ENCODE measurements at regions not wholly inside any gene's neighbourhood (a gene's known extent, or its start where the extent isn't known, plus 50 kb on each side); places are given as distances from the start of the nearest gene placed in this dataset.
"Not testable (repeated sequence)": the region's sequence is repeated elsewhere in the genome, so short reads cannot be mapped to it uniquely, and the experiment has no call there.

DNA sequence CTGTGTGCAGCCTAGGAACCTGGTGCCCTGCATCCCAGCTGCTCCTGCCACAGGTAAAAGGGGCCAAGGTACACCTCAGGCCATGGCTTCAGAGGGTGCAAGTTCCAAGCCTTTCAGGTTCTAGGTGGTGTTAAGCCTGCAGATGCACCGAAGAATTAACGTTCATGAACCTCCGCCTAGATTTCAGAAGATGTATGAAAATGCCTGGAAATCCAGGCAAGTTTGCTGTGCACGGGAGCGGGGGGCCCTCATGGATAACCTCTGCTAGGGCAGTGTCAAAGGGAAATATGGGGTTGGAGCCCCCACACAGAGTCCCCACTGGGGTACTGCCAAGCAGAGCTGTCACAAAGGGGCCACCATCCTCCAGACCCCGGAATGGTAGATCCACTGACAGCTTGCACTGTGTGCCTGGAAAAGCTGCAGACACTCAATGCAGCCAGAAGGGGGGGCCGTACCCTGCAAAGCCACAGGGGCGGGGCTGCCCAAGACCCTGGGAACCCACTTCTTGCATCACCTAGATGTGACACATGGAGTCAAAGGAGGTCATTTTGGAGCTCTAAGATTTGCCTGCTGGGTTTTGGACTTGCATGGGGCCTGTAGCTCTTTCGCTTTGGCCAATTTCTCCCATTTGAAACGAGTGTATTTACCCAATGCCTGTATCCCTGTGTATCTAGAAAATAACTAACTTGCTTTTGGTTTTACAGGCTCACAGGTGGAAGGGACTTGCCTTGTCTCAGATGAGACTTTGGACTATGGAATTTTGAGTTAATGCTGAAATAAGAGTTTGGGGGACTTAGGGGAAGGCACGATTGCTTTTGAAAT, 145.2 kb upstream of the C1QTNF3 start:
- H3K4me3 ChIP-seq (ENCODE audit: low read depth, low read length): not testable (repeated sequence)

DNA sequence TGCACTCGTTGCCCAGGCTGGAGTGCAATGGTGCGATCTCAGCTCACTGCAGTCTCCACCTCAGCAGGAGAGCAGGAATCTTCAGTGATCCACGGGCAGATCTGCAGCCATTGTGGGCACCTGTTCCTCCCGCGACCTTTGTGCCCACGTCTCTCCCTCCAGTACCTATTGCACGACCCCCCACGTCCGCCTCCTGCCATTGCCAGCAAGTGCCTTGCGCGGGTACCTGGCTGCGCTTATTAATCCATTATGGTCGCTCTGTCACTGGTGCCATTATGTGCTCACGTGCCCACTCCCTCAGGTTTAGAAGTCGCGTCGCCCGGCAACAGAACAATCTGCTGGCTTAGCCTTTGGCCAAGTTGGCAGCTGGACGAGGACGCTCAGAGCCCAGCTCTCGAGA, 146.2 kb upstream of the C1QTNF3 start:
- H3K4me3 ChIP-seq (ENCODE audit: low read depth, low read length): not testable (repeated sequence)

DNA sequence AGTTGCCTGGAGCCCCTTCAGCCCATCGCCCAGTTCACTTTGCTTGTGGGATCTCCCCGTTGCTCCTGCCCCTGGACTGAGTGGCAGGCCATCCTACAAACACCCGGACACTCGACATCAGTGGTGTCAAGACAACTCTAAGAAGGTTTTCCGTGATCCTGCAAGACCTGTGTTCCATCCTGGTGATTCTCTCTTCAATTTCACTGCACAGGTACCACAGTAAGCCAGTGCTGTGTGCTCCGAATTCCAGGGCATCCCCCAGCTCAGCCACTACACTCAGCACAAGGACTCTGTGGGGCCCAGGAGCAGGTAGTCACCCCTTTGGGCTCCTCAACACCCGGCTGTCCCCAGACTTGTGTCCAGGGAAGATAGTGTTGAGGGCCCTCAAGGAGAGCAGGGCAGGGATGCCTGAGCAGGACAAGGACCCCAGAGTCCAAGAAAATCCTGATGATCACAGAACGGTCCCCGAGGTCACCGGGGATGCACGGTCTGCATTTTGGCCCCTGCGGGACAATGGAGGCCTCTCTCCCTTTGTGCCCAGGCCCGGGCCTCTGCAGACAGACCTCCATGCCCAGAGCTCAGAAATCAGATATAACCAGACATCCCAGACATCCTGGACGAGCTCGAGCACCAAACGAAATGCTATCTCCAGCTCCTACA, 146.9 kb upstream of the C1QTNF3 start:
- not testable (repeated sequence) for H3K4me3 ChIP-seq (ENCODE audit: low read depth, low read length)

DNA sequence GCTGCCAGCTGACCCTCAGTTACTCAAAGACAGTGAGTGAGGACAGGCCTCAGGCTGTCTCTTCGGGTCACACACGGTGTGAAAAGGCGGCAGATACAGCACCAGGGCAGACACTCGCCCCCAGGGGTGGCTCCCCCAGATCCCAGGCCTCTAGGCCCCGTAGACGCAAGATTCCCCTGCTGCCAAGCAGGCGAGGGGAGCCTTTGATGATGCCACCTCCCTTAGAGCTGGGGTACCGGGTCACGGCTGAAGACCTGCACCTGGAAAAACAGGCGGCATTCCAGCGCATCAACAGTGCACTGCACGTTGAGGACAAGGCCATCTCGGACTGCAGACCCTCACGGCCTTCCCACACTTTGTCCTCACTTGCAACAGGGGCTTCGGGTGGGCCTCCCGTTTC, 147.5 kb upstream of the C1QTNF3 start:
- H3K4me3 ChIP-seq (ENCODE audit: low read depth, low read length): not testable (repeated sequence)

DNA sequence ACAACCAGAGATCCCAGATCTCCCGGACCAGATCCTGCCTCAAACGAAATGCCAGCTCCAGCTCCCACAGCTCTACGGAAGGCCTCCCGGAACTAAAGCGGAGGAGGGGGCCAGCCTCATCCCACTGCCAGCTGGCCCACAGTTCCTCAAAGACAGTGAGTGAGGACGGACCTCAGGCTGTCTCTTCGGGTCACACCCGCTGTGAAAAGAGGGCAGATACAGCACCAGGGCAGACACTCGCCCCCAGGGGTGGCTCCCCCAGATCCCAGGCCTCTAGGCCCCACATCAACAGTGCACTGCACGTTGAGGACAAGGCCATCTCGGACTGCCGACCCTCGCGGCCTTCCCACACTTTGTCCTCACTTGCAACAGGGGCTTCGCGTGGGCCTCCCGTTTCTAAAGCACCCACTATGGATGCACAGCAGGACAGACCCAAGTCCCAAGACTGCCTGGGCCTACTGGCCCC, 148.3 kb upstream of the C1QTNF3 start:
- H3K4me3 ChIP-seq (ENCODE audit: low read depth, low read length): not testable (repeated sequence)

DNA sequence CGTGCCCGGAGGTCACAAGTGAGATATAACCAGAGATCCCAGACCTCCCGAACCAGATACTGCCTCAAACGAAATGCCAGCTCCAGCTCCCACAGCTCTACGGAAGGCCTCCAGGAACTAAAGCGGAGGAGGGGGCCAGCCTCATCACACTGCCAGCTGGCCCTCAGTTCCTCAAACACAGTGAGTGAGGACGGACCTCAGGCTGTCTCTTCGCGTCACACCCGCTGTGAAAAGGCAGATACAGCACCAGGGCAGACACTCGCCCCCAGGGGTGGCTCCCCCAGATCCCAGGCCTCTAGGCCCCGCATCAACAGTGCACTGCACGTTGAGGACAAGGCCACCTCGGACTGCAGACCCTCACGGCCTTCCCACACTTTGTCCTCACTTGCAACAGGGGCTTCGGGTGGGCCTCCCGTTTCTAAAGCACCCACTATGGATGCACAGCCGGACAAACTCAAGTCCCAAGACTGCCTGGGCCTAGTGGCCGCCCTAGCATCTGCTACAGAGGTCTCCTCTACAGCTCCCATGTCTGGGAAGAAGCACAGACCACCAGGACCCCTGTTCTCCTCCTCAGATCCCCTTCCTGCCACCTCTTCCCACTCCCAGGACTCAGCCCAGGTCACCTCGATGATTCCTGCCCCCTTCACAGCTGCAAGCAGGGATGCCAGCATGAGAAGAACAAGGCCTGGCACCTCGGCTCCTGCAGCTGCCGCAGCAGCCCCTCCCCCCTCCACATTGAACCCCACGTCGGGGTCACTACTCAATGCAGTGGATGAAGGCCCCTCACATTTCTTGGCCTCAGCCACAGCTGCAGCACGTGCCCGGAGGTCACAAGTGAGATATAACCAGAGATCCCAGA, 149.3 kb upstream of the C1QTNF3 start:
- not testable (repeated sequence) for H3K4me3 ChIP-seq (ENCODE audit: low read depth, low read length)

DNA sequence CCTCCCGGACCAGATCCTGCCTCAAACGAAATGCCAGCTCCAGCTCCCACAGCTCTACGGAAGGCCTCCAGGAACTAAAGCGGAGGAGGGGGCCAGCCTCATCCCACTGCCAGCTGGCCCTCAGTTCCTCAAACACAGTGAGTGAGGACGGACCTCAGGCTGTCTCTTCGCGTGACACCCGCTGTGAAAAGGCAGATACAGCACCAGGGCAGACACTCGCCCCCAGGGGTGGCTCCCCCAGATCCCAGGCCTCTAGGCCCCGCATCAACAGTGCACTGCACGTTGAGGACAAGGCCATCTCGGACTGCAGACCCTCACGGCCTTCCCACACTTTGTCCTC, 149.9 kb upstream of the C1QTNF3 start:
- not testable (repeated sequence) for H3K4me3 ChIP-seq (ENCODE audit: low read depth, low read length)

DNA sequence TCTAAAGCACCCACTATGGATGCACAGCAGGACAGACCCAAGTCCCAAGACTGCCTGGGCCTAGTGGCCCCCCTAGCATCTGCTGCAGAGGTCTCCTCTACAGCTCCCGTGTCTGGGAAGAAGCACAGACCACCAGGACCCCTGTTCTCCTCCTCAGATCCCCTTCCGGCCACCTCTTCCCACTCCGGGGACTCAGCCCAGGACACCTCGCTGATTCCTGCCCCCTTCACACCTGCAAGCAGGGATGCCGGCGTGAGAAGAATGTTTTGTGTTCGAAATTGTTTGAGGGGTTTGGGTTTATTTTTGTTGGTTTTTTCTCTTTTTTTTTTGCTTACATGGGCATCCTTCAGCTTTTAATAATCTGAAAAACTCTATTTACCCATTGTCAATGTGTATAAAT, 150.3 kb upstream of the C1QTNF3 start:
- not testable (repeated sequence) for H3K4me3 ChIP-seq (ENCODE audit: low read depth, low read length)

DNA sequence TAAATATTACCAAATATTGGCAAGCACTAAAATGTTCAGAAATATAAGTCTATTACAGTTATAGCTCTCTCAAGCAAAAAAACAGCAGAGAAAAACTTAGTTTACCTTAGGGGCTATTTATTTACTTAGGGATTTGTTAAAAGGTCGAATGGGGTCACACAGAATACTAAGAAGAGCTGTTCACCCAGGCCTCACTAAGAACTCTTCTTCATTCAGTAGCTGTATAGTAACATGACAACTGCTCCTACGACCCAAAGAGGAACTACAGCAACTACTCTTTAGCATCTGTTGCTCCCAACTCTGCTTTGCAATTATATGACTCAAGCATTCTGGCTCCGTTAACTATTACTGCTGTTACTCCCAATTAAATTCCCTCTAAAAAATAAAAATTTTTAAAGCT, 150.8 kb upstream of the C1QTNF3 start:
- not testable (repeated sequence) for H3K4me3 ChIP-seq (ENCODE audit: low read depth, low read length)

DNA sequence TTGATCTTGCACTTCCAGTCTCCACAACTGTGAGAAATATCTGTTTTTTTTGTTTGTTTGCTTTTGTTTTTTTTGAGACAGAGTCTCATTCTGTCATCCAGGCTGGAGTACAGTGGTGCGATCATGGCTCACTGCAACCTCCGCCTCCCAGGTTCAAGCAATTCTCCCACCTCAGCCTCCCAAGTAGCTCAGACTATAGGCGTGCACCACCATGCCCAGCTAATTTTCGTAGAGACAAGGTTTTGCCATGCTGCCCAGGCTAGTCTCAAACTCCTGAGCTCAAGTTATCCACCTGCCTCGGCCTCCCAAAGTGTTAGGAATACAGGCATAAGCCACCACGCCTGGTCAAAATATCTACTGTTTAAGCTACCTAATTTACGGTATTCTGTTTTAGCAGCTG, 153.1 kb upstream of the C1QTNF3 start:
- not testable (repeated sequence) for H3K4me3 ChIP-seq (ENCODE audit: low read depth, low read length)

DNA sequence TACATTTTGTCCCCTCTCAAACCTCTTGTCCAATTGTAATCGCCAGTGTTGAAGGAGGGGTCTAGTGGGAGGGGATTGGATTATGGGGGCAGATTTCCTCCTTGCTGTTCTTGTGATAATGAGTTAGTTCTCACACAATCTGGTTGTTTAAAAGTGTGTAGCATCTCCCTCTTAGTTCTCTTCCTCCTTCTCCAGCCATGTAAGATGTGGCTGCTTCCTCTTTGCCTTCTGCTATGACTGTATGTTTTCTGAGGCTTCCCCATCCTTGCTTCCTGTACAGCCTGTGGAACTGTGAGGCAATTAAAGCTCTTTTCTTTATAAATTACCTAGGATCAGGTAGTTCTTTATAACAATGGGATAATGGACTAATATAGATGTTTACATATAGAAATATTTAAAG, 162.3 kb upstream of the C1QTNF3 start:
- not testable (repeated sequence) for H3K4me3 ChIP-seq (ENCODE audit: low read depth, low read length)

DNA sequence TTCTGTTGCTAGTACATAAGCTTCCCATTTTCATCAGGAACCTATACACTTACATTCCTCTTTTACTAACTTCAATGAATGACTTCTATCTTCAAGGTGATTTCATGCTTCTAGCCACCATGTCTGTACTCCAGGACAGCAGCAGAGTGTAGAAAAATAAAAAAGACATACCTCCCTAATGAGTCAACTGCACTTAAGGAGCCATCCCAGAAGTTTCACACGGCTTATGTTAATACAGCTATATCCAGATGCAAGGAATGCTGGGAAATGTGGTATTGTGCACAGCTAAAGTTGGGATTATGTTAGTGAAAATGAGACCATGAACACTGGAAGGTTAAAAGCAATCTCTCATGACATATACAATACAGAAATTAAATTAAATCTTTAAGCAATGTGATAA, 174.4 kb upstream of the C1QTNF3 start:
- H3K4me3 ChIP-seq (ENCODE audit: low read depth, low read length): not testable (repeated sequence)

DNA sequence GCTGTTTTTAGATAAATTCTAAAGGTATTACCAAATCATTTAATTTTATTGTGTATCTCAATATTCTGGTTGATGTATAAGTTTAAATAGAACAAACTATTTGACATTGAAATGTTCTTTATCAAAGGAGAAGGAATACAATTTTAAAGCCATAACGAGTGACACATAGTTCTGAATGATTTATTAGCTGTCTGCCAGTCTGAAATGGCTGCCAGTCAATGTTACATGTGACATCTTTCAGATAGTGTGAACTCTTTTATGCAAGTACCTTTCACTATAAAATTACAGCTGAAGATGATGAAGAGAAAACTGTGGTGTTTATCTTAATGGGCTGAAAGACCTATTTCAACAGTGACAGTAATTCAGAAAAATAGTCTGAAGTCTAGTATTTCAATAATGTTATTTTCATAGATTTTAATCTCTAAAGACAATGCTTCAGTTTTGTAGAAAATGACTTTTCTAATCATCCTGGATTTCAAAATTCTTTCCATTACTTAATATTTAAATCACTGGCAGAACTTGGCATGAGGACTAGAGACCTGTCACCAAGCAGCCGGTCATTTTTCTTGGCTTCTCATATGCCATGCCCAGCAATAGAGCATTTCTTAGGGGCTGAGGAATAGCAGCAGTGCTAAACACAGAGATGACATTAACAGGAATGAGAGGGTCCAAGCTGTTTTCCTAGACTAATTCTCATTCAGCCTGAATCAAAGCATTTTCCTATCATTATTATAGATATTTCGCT, 178.5 kb upstream of the C1QTNF3 start:
- H3K4me3 ChIP-seq (ENCODE audit: low read depth, low read length): not testable (repeated sequence)

DNA sequence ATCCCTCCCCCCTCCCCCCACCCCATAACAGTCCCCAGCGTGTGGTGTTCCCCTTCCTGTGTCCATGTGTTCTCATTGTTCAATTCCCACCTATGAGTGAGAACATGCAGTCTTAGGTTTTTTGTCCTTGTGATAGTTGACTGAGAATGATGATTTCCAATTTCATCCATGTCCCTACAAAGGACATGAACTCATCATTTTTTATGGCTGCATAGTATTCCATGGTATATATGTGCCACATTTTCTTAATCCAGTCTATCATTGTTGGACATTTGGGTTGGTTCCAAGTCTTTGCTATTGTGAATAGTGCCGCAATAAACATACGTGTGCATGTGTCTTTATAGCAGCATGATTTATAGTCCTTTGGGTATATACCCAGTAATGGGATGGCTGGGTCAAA, 180.1 kb upstream of the C1QTNF3 start:
- H3K4me3 ChIP-seq (ENCODE audit: low read depth, low read length): not testable (repeated sequence)

DNA sequence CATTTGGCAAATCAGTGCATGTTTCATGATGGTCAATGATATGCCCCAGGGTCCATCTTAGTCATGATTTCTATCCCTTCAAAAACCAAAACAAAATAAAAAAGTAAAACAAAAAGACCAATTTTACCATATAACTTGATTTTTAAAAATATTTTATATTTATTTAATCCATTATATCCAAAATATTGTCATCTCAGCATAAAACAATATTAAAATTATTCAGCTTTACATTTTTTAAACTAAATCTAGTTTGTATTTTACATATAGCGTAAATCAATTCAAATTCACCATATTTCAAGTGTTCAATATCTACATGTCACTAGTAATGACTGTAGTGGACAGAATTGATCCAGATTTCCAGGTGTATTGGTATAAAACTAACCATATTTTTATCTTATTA, 187.4 kb upstream of the C1QTNF3 start:
- not testable (repeated sequence) for H3K4me3 ChIP-seq (ENCODE audit: low read depth, low read length)

DNA sequence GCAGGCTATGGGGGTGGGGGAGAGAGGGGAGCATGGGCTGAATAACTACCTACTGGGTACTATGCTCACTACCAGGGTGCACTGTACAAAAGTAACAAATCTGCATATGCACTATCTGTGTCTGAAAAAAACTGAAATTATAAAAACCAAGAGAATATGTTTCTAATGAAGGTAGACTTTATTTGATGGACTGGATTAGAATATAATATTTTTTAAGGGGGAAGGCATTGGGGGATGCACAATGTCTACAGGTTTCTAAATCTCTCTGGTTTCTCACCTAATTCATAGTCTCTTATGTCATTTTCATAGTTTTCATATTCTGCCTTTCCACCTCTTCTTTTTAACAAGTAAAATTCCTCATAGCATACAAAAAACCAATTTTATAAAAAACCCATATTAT, 200.8 kb upstream of the C1QTNF3 start:
- peak overlapping the region; percentile 27 for H3K4me3 ChIP-seq (ENCODE audit: low read depth, low read length)

DNA sequence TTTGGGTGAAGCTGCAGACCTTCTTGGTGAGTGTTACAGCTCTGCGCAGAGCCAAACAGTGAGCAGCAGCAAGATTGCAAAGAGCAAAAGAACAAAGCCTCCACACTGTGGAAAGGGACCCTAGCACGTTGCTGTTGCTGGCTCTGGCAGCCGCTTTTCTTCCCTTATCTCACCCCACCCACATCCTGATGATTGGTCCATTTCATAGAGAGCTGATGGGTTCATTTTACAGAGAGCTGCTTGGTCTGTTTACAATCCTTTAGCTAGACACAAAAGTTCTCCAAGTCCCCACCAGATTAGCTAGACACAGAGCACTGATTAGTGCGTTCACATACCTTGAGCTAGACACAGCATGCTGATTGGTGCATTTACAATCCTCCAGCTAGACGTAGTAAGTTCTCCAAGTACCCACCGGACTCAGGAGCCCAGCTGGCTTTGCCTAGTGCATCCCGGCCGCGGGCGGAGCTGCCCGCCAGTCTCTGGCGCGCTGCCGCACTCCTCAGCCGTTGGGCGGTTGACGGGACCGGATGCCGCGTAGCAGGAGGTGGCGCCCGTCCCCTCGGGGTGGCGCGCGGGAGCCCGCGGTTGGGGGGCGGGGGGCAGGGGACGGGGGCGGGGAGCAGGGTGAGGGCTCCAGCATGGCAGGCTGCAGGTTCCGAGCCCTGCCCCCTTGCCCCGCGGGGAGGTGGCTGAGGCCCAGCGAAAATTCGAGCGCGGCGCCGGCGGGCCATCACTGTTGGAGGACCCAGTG, 201.4 kb upstream of the C1QTNF3 start:
- H3K4me3 ChIP-seq (ENCODE audit: low read depth, low read length): peak overlapping the region; percentile 27

DNA sequence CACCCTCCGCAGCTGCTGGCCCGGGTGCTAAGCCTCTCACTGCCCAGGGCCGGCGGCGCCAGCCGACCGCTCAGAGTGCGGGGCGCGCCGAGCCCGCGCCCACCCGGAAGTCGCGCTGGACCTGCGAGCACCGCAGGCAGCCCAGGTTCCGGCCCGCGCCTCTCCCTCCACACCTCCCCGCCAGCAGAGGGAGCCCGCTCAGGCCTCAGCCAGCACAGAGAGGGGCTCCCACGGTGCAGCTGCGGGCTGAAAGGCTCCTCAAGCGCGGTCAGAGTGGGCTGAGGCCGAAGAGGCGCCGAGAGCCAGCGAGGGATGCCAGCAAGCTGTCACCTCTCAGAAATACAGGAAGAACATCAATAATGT, 202.0 kb upstream of the C1QTNF3 start:
- H3K4me3 ChIP-seq (ENCODE audit: low read depth, low read length): not testable (repeated sequence)

DNA sequence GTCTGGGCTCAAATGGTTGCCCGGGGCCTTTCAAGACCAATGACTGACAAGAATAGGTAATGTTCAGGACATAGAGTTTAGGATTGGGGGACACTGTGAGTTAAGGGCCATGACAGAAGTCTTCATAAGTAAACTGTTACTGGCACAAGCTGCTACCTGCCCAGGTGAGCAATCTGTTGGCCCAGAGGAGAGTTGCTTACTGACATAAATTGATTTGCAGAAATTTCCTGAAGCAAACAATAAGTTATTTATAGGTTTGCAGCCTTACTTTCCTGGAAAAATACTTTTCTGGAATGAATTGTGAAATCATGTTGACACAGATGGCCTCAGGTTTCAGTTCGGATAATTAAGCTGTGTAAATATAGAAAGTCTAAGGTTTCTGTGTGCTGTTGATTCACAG, 202.8 kb upstream of the C1QTNF3 start:
- H3K4me3 ChIP-seq (ENCODE audit: low read depth, low read length): not testable (repeated sequence)

DNA sequence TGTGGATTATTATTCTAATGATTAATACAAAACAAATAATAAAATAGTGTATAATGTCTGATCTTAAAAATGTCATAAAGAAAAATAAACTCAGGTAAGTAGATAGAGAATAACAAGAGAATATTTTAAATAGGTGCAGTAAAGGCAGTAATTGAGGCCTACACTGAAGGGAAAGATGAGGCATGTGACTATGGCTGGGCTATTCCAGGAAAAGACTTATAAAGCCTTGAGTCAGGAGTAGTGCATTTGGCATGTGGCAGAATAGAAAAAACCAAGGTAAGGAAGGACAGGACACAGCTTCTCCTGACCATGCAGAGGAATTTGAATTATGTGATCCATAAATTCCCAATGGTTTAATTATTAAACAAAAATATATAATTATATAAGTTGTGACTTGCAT, 215.6 kb upstream of the C1QTNF3 start:
- not testable (repeated sequence) for H3K4me3 ChIP-seq (ENCODE audit: low read depth, low read length)
